Calu3 (cell line): ENCODE measurements at regions not wholly inside any gene's neighbourhood (a gene's known extent, or its start where the extent isn't known, plus 50 kb on each side); places are given as distances from the start of the nearest gene placed in this dataset.

Experiments
- BruUV-seq: library from RNA; stranded (reverse); fragments of 400-500 nt; replicated peaks from 2 replicates; lab custom pipeline; 2021; lab: Mats Ljungman, UMichigan
- CTCF ChIA-PET: fragments of 300-600 bp; sonication (Branson Sonifier 250); formaldehyde crosslinking; loops from one replicate; lab custom pipeline; 2022; ENCODE audit warnings: antibody characterized with exemption; lab: Charles Lee
- DNase-seq: peaks from one replicate; pipeline ENCODE4 v3.0.0; 2022
- H3K27ac Mint-ChIP-seq: one replicate; pipeline ENCODE4 v1.8.0; 2022; ENCODE audit warnings: mixed read lengths; ENCODE audit not compliant: unreplicated experiment
- H3K27me3 Mint-ChIP-seq: one replicate; pipeline ENCODE4 v1.8.0; 2022; ENCODE audit warnings: mixed read lengths; ENCODE audit not compliant: unreplicated experiment
- H3K36me3 Mint-ChIP-seq: one replicate; pipeline ENCODE4 v1.8.0; 2022; ENCODE audit warnings: mild to moderate bottlenecking, moderate library complexity, mixed read lengths; ENCODE audit not compliant: insufficient read depth, unreplicated experiment
- H3K4me1 Mint-ChIP-seq: one replicate; pipeline ENCODE4 v1.8.0; 2022; ENCODE audit warnings: mild to moderate bottlenecking, low read depth, mixed read lengths; ENCODE audit not compliant: unreplicated experiment
- H3K4me3 Mint-ChIP-seq: one replicate; pipeline ENCODE4 v1.8.0; 2022; ENCODE audit warnings: mild to moderate bottlenecking, low read depth, moderate library complexity, mixed read lengths; ENCODE audit not compliant: unreplicated experiment
- H3K9me3 Mint-ChIP-seq: one replicate; pipeline ENCODE4 v1.8.0; 2022; ENCODE audit warnings: low read depth, mixed read lengths; ENCODE audit not compliant: unreplicated experiment
- intact Hi-C: fragments of 100-400 bp; cut with micrococcal nuclease; formaldehyde crosslinking; loops from one replicate; pipeline ENCODE4 v1.10.0; 2022; ENCODE audit not compliant: unreplicated experiment
- TF ChIP-seq, protein P1 (sequence below): fragments of 200-600 bp; IDR thresholded peaks from one replicate; pipeline ENCODE4 v1.8.0; 2022; ENCODE audit warnings: antibody characterized with exemption; ENCODE audit not compliant: unreplicated experiment

DNA sequence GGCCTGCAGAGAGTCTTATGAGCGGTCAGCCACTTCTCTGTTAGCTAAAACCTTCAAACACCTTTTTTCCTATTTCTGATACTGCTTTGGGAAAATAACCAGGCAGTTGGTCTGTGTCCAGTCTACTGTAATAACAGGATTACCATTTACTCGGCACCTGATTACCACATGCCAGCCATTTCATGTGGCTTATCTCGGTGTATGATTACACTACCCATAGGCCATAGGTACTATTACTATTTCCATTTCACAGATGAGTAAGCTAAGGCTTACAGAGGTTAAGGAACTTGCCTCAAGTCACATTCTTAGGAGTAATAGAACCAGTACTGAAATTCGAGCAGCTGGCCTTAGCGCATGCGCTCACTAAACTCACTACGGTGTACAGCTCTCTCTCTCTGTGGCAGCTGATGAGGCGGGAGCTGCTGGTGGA is 147.2 kb upstream of the L3MBTL4 start:
- Mint-ChIP-seq H3K27ac (no peak overlapping the region), H3K27me3 (peaks cover 28% of the 10 kb centered on the region), H3K4me1 (no peaks in the 10 kb centered on the region), H3K9me3 (peaks cover 3% of the 10 kb centered on the region), H3K4me3 (no peak overlapping the region), H3K36me3 (no peaks in the 10 kb centered on the region)
- no TSS peak for BruUV-seq
- DNase-seq, result no peak
- TF ChIP-seq, protein P1, sequence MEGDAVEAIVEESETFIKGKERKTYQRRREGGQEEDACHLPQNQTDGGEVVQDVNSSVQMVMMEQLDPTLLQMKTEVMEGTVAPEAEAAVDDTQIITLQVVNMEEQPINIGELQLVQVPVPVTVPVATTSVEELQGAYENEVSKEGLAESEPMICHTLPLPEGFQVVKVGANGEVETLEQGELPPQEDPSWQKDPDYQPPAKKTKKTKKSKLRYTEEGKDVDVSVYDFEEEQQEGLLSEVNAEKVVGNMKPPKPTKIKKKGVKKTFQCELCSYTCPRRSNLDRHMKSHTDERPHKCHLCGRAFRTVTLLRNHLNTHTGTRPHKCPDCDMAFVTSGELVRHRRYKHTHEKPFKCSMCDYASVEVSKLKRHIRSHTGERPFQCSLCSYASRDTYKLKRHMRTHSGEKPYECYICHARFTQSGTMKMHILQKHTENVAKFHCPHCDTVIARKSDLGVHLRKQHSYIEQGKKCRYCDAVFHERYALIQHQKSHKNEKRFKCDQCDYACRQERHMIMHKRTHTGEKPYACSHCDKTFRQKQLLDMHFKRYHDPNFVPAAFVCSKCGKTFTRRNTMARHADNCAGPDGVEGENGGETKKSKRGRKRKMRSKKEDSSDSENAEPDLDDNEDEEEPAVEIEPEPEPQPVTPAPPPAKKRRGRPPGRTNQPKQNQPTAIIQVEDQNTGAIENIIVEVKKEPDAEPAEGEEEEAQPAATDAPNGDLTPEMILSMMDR, result no peak
- intact Hi-C loops, result no loop called here
- CTCF ChIA-PET, result no interaction called here

GRCh38 chr18:6563896-6564295 is 149.2 kb upstream of the L3MBTL4 start:
- Mint-ChIP-seq H3K4me1 (no peaks in the 10 kb centered on the region), H3K9me3 (peaks cover 3% of the 10 kb centered on the region), H3K27ac (no peak overlapping the region), H3K4me3 (no peak overlapping the region), H3K27me3 (peaks cover 26% of the 10 kb centered on the region), H3K36me3 (no peaks in the 10 kb centered on the region)
- TF ChIP-seq, protein P1, result no peak
- CTCF ChIA-PET, result interaction anchor here (0.7 kb wide), 1 partner anchor 582 kb away, joined by 5 read pairs; no protein-coding TSS in a partner anchor
- no peak for DNase-seq
- BruUV-seq, result no TSS peak
- intact Hi-C loops, result no loop called here

GRCh38 chr18:6564950-6565814 is 150.5 kb upstream of the L3MBTL4 start:
- no peak for DNase-seq
- intact Hi-C loops, result loop anchor here (5.0 kb wide), 1 partner anchor 97 kb away; no protein-coding TSS in a partner anchor
- H3K27me3 Mint-ChIP-seq, result peaks cover 20% of the 10 kb centered on the region
- peaks cover 3% of the 10 kb centered on the region for H3K9me3 Mint-ChIP-seq
- no TSS peak for BruUV-seq
- H3K4me3 Mint-ChIP-seq, result no peak overlapping the region
- TF ChIP-seq, protein P1, result no peak
- CTCF ChIA-PET, result no interaction called here
- no peaks in the 10 kb centered on the region for H3K36me3 Mint-ChIP-seq
- no peaks in the 10 kb centered on the region for H3K4me1 Mint-ChIP-seq
- H3K27ac Mint-ChIP-seq, result no peak overlapping the region

GRCh38 chr18:6565815-6566081 is 151.0 kb upstream of the L3MBTL4 start:
- no peak for DNase-seq
- Mint-ChIP-seq H3K27ac (no peak overlapping the region), H3K4me3 (no peak overlapping the region), H3K4me1 (no peaks in the 10 kb centered on the region), H3K9me3 (peaks cover 3% of the 10 kb centered on the region), H3K27me3 (peaks cover 20% of the 10 kb centered on the region), H3K36me3 (no peaks in the 10 kb centered on the region)
- no TSS peak for BruUV-seq
- intact Hi-C loops, result loop anchor here (5.0 kb wide), 1 partner anchor 97 kb away; no protein-coding TSS in a partner anchor
- TF ChIP-seq, protein P1, result no peak
- CTCF ChIA-PET, result no interaction called here
